ENCODE measurements at regions not wholly inside any gene's neighbourhood (a gene's known extent, or its start where the extent isn't known, plus 50 kb on each side); places are given as distances from the start of the nearest gene placed in this dataset.
A peak's percentile ranks its signal among the peaks of the same experiment; 100 is the strongest.

DNA sequence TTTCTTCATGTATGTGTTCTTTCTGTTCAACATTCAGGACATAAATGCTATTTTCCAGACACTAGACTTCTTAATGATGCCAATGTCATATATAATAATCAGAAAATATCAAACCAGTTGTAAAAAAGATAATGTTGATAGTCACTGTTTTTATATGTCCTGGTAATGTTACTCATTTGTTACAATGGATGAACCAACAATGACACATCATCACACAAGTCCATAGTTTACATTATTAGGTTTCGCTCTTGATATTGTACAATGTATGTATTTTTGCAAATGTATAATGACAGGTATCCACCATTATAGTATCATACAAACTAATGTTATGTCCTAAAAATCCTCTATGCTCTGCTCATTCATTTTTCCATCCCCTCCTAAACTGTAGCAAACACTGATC lies 243.8 kb upstream of the CDIN1 start:
- TF ChIP-seq, protein P1, sequence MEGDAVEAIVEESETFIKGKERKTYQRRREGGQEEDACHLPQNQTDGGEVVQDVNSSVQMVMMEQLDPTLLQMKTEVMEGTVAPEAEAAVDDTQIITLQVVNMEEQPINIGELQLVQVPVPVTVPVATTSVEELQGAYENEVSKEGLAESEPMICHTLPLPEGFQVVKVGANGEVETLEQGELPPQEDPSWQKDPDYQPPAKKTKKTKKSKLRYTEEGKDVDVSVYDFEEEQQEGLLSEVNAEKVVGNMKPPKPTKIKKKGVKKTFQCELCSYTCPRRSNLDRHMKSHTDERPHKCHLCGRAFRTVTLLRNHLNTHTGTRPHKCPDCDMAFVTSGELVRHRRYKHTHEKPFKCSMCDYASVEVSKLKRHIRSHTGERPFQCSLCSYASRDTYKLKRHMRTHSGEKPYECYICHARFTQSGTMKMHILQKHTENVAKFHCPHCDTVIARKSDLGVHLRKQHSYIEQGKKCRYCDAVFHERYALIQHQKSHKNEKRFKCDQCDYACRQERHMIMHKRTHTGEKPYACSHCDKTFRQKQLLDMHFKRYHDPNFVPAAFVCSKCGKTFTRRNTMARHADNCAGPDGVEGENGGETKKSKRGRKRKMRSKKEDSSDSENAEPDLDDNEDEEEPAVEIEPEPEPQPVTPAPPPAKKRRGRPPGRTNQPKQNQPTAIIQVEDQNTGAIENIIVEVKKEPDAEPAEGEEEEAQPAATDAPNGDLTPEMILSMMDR (conservative IDR thresholded peaks at IDR 0.05; ENCODE audit: low read depth, low read length) = no peak
- DNase-seq (ENCODE audit: low read depth) = no peak
- H3K4me3 ChIP-seq (ENCODE audit: low read length) = no peak overlapping the region

DNA sequence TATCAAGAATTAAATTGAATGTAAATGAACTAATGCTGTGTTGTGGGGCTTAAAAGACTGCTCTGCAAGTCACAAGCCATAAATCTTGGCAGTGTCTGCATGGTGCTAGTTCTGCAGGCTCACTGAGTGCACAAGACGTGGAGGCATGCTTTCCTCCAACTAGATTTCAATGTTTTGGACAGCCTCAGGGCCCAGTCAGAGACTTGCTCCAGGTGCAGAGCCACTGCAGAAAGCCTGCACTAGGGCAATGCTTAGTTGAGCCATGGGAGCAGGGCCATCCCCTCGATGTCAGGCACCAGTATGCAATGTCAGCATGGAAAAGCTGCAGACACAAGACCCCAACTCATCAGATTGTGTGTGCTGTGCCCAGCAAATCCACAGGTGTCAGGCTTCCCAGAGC lies 234.5 kb upstream of the CDIN1 start:
- H3K4me3 ChIP-seq (ENCODE audit: low read length) = no peak overlapping the region
- TF ChIP-seq, protein P1 (conservative IDR thresholded peaks at IDR 0.05; ENCODE audit: low read depth, low read length) = no peak

DNA sequence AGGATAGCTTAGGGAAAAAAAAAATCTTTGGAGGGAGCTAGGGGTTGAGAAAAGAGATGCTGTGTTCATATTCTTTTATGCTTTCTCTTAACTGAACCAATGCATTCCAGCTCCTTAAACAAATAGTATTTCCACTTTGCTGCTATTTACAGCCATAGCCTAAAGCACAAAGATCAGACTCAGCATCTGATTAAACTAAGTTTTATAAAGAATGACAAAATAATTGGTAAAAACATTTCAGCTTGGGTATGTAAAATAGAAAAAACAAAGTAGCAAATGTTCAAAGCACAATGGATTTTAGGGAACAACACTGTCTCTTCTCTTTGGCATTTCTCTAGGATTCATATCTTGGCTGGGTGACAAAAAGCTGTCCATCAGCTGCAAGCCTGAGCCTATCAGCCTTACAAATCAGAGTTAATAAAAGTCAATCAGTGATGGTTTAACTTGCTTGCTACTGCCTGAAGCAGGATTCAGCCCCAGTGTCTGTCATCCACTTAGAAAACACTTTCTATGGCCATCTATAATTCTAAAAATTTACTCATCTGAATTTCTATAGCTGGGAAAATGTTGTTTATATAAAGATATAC lies 232.1 kb upstream of the CDIN1 start:
- TF ChIP-seq, protein P1 (conservative IDR thresholded peaks at IDR 0.05; ENCODE audit: low read depth, low read length) = no peak
- no peak for DNase-seq (ENCODE audit: low read depth)
- H3K4me3 ChIP-seq (ENCODE audit: low read length) = no peak overlapping the region

More for the DNA sequence above, 234.5 kb upstream of the CDIN1 start:
- no peak for DNase-seq (ENCODE audit: low read depth)

DNA sequence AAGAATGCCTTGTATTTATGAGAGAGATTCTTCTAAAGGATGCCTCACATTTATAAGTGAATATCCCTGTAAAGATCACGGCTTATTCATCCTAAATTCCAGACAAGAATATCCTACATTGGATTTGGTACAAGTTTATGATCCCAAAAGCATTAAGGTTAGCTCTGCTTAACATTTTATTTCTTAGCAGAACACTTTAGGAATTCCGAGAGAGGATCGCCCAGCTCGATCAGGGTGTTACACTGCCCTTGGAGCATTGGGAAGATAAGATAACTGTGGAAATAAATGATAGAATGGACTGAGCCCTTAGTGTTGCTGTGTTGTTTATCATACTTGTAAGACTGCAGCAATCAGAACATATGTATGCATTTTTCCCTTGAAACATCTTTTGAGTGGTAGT lies 223.0 kb upstream of the CDIN1 start:
- TF ChIP-seq, protein P1 (conservative IDR thresholded peaks at IDR 0.05; ENCODE audit: low read depth, low read length) = no peak
- no peak overlapping the region for H3K4me3 ChIP-seq (ENCODE audit: low read length)
- DNase-seq (ENCODE audit: low read depth) = no peak

DNA sequence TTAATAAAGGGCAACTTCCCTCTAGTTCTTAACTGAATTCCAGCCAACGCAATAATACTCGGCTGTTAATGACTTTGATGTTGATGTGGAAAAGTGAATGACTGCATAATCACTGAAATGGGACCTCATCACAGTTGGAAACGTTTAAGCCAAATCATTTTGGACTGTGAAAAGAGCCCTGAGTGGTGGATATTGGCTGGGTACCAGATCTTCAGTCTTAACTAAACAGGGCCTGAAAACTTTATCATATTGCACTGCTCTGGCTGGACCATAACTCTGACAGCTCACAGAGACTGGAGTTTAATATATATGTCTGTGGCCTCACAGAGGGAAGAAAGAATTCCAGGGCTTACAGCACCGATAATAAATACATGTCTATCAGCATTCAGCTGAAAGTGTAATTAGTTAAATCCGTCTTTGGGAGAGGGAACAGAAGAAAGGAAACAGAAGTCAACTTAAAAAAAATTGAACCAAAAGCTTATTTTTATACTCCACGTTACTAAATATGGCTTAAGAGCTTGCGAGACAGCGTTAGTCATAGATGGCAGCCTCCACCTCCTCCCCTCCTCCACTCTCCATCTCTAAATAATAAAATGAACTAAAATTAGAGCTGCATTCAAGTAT lies 222.3 kb upstream of the CDIN1 start:
- peak; percentile 73 for DNase-seq (ENCODE audit: low read depth)
- TF ChIP-seq, protein P1 (conservative IDR thresholded peaks at IDR 0.05; ENCODE audit: low read depth, low read length) = no peak
- no peak overlapping the region for H3K4me3 ChIP-seq (ENCODE audit: low read length)

- DNase-seq (ENCODE audit: low read depth) = peak; percentile 51
- TF ChIP-seq, protein P1 (conservative IDR thresholded peaks at IDR 0.05; ENCODE audit: low read depth, low read length) = peak; percentile 1
Observed at GRCh38 chr15:36358094-36358493, 221.3 kb upstream of the CDIN1 start.

DNA sequence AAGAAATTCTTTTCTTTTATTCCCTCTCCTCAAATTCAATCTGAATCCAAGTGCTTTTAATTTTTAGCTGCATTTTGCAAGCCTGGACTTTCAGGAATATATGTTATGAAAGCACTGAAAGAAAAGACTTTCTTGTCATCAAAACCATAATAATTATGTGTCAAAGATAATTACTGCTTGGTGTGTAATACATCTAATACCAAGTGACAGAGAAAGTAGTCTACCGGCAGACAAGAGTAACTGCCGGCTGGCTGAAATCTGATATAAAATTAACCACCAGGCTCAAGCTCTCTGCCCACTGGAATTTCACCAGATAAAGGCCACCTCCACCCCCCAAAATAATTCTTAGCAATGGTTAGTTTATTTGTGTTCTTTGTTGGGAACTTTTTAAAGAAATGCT lies 220.9 kb upstream of the CDIN1 start:
- H3K4me3 ChIP-seq (ENCODE audit: low read length) = no peak overlapping the region
- TF ChIP-seq, protein P1 (conservative IDR thresholded peaks at IDR 0.05; ENCODE audit: low read depth, low read length) = peak; percentile 15
- DNase-seq (ENCODE audit: low read depth) = peak; percentile 43

More at GRCh38 chr15:36358094-36358493, 221.3 kb upstream of the CDIN1 start:
- no peak overlapping the region for H3K4me3 ChIP-seq (ENCODE audit: low read length)

Data from retinal pigment epithelial cell (primary cell).